ENCODE measurements at regions not wholly inside any gene's neighbourhood (a gene's known extent, or its start where the extent isn't known, plus 50 kb on each side); places are given as distances from the start of the nearest gene placed in this dataset.

- TF ChIP-seq, protein P1, sequence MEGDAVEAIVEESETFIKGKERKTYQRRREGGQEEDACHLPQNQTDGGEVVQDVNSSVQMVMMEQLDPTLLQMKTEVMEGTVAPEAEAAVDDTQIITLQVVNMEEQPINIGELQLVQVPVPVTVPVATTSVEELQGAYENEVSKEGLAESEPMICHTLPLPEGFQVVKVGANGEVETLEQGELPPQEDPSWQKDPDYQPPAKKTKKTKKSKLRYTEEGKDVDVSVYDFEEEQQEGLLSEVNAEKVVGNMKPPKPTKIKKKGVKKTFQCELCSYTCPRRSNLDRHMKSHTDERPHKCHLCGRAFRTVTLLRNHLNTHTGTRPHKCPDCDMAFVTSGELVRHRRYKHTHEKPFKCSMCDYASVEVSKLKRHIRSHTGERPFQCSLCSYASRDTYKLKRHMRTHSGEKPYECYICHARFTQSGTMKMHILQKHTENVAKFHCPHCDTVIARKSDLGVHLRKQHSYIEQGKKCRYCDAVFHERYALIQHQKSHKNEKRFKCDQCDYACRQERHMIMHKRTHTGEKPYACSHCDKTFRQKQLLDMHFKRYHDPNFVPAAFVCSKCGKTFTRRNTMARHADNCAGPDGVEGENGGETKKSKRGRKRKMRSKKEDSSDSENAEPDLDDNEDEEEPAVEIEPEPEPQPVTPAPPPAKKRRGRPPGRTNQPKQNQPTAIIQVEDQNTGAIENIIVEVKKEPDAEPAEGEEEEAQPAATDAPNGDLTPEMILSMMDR (conservative IDR thresholded peaks at IDR 0.05 in 1 of 2, IDR thresholded peaks at IDR 0.05 in 1 of 2; ENCODE audit: extremely low read depth in 1 of 2, insufficient read depth in 1 of 2, low read depth in 1 of 2, low read length in 2 of 2), result no peak
- no peak for TF ChIP-seq EZH2 (IDR thresholded peaks at IDR 0.05; ENCODE audit: borderline replicate concordance, low read length)
Observed at GRCh38 chr6:99066044-99066443, 118.3 kb upstream of the FBXL4 start.
